ENCODE measurements at regions not wholly inside any gene's neighbourhood (a gene's known extent, or its start where the extent isn't known, plus 50 kb on each side); places are given as distances from the start of the nearest gene placed in this dataset.
"Not testable (repeated sequence)": the region's sequence is repeated elsewhere in the genome, so short reads cannot be mapped to it uniquely, and the experiment has no call there.

DNA sequence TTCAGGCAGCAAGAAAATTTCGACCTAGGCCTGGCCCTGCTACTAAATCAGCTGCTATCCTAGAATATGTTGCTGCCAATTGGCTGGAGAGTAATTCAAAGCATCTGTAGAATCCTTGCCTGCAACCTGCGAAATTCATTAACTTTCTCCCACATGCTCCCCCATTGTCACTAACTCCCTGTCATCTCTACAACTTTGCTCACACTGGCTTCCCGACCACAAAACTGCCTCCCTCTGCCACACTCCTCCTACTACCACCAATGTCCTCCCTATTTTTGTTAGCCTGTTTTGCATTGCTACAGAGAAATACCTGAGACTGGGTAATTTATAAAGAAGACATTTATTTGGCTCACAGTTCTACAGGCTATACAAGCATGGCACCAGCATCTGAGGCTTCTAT, 570.6 kb downstream of the INSC start:
- no peak overlapping the region for H4K8ac ChIP-seq (replicated peaks; ENCODE audit: insufficient read length, low read depth, low read length)
- no CpG with 5 or more reads among the region's 3 CpGs for WGBS (ENCODE audit: extremely low coverage, insufficient read length, low lambda C conversion rate)
- H3K27me3 Mint-ChIP-seq (ENCODE audit: low read depth): peaks cover 2% of the 10 kb centered on the region; the same call in 1 of the 2 replicates
- no peak overlapping the region for H2AFZ ChIP-seq (ENCODE audit: low read length)
- no peak overlapping the region for H3K18ac ChIP-seq (ENCODE audit: insufficient read length, low read depth, low read length)
- H3K4me1 ChIP-seq (ENCODE audit: insufficient read depth, low read length): no peaks in the 10 kb centered on the region
- no peaks in the 10 kb centered on the region for H3K27me3 ChIP-seq (ENCODE audit: insufficient read depth, low read length)
- H2BK20ac ChIP-seq (ENCODE audit: low read depth, low read length, poor library complexity, severe bottlenecking): no peak overlapping the region
- peaks cover 11 to 12% of the 10 kb centered on the region in 2 experiments for H3K4me1 Mint-ChIP-seq
- no peak overlapping the region for H3K14ac ChIP-seq (ENCODE audit: insufficient read depth, low read length)
- H4K5ac ChIP-seq (ENCODE audit: insufficient read length, low read depth, low read length): no peak overlapping the region
- no peaks in the 10 kb centered on the region for H3K79me1 ChIP-seq (ENCODE audit: insufficient read depth, low read depth, low read length, poor library complexity, severe bottlenecking)
- H2BK5ac ChIP-seq (ENCODE audit: insufficient read length, low read length): no peak overlapping the region
- H3K4me3 Mint-ChIP-seq: no peak overlapping the region
- no peak overlapping the region for H3K56ac ChIP-seq (ENCODE audit: insufficient read length, low read depth, low read length)
- no peak overlapping the region for H3K4me2 ChIP-seq (ENCODE audit: insufficient read depth, insufficient read length, low read length)
- no peaks in the 10 kb centered on the region for H3K9me3 Mint-ChIP-seq
- no peaks in the 10 kb centered on the region for H3K36me3 Mint-ChIP-seq (ENCODE audit: insufficient read depth in 1 of 3, low read depth in 3 of 3)
- TF ChIP-seq, protein P1, sequence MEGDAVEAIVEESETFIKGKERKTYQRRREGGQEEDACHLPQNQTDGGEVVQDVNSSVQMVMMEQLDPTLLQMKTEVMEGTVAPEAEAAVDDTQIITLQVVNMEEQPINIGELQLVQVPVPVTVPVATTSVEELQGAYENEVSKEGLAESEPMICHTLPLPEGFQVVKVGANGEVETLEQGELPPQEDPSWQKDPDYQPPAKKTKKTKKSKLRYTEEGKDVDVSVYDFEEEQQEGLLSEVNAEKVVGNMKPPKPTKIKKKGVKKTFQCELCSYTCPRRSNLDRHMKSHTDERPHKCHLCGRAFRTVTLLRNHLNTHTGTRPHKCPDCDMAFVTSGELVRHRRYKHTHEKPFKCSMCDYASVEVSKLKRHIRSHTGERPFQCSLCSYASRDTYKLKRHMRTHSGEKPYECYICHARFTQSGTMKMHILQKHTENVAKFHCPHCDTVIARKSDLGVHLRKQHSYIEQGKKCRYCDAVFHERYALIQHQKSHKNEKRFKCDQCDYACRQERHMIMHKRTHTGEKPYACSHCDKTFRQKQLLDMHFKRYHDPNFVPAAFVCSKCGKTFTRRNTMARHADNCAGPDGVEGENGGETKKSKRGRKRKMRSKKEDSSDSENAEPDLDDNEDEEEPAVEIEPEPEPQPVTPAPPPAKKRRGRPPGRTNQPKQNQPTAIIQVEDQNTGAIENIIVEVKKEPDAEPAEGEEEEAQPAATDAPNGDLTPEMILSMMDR (conservative IDR thresholded peaks at IDR 0.05): no peak
- no peak overlapping the region for H3K4ac ChIP-seq (ENCODE audit: low read depth, low read length)
- no peak overlapping the region for H2BK12ac ChIP-seq (ENCODE audit: insufficient read length, low read depth, low read length)
- H3T11ph ChIP-seq (ENCODE audit: low read length): no peak overlapping the region
- H3K79me2 ChIP-seq (ENCODE audit: insufficient read depth, low read length): no peaks in the 10 kb centered on the region
- H2BK120ac ChIP-seq (ENCODE audit: low read depth, low read length, poor library complexity, severe bottlenecking): no peak overlapping the region
- no peak overlapping the region for H3K9ac ChIP-seq (ENCODE audit: extremely low read depth, insufficient read length, low read length)
- no peak overlapping the region for H2BK15ac ChIP-seq (ENCODE audit: low read depth, low read length)
- no peaks in the 10 kb centered on the region for H3K23me2 ChIP-seq (ENCODE audit: insufficient read length, low read depth, low read length, poor library complexity, severe bottlenecking)
- no peak for DNase-seq
- H2AK5ac ChIP-seq (ENCODE audit: insufficient read length, low read length): no peak overlapping the region
- no peak overlapping the region for H3K27ac Mint-ChIP-seq
- no peaks in the 10 kb centered on the region for H4K20me1 ChIP-seq (ENCODE audit: control insufficient read depth, insufficient read depth, insufficient read length)
- no peak overlapping the region for H3K27ac ChIP-seq (ENCODE audit: insufficient read length, low read depth, low read length)
- H3K9me3 ChIP-seq (ENCODE audit: control insufficient read depth, low read depth, low read length): no peaks in the 10 kb centered on the region
- H3K23ac ChIP-seq (ENCODE audit: insufficient read length, low read depth, low read length): no peak overlapping the region
- H4K91ac ChIP-seq (ENCODE audit: insufficient read length, low read depth, low read length): no peak overlapping the region

DNA sequence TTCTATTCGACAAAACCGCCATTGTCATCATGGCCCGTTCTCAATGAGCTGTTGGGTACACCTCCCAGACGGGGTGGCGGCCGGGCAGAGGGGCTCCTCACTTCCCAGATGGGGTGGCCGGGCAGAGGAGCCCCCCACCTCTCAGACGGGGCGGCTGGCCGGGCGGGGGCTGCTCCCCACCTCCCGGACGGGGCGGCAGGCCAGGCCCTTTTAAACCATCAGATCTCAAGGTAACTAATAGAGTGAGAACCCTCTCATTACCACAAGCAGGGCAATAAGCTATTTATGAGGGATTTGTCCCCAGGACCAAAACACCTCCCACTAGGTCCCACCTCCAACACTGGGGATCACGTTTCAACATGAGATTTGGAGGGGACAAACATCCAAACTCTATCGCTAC, 571.5 kb downstream of the INSC start:
- not testable (repeated sequence) for H2BK20ac ChIP-seq (ENCODE audit: low read depth, low read length, poor library complexity, severe bottlenecking); H3K23ac ChIP-seq (ENCODE audit: insufficient read length, low read depth, low read length); H4K8ac ChIP-seq (replicated peaks; ENCODE audit: insufficient read length, low read depth, low read length); DNase-seq; H4K5ac ChIP-seq (ENCODE audit: insufficient read length, low read depth, low read length); H2BK120ac ChIP-seq (ENCODE audit: low read depth, low read length, poor library complexity, severe bottlenecking); H3K27me3 ChIP-seq (ENCODE audit: insufficient read depth, low read length); H4K91ac ChIP-seq (ENCODE audit: insufficient read length, low read depth, low read length); H3T11ph ChIP-seq (ENCODE audit: low read length); H3K4me3 Mint-ChIP-seq; H2AFZ ChIP-seq (ENCODE audit: low read length); H3K4me2 ChIP-seq (ENCODE audit: insufficient read depth, insufficient read length, low read length); H3K27me3 Mint-ChIP-seq (ENCODE audit: low read depth); H3K23me2 ChIP-seq (ENCODE audit: insufficient read length, low read depth, low read length, poor library complexity, severe bottlenecking); H3K27ac Mint-ChIP-seq; H2AK5ac ChIP-seq (ENCODE audit: insufficient read length, low read length); H3K4me1 ChIP-seq (ENCODE audit: insufficient read depth, low read length); H2BK5ac ChIP-seq (ENCODE audit: insufficient read length, low read length); H3K56ac ChIP-seq (ENCODE audit: insufficient read length, low read depth, low read length); H3K14ac ChIP-seq (ENCODE audit: insufficient read depth, low read length); H3K9ac ChIP-seq (ENCODE audit: extremely low read depth, insufficient read length, low read length); H4K20me1 ChIP-seq (ENCODE audit: control insufficient read depth, insufficient read depth, insufficient read length); H3K4ac ChIP-seq (ENCODE audit: low read depth, low read length); H3K9me3 ChIP-seq (ENCODE audit: control insufficient read depth, low read depth, low read length); H2BK12ac ChIP-seq (ENCODE audit: insufficient read length, low read depth, low read length); H3K27ac ChIP-seq (ENCODE audit: insufficient read length, low read depth, low read length); H3K9me3 Mint-ChIP-seq; H2BK15ac ChIP-seq (ENCODE audit: low read depth, low read length); H3K79me1 ChIP-seq (ENCODE audit: insufficient read depth, low read depth, low read length, poor library complexity, severe bottlenecking); H3K18ac ChIP-seq (ENCODE audit: insufficient read length, low read depth, low read length); H3K79me2 ChIP-seq (ENCODE audit: insufficient read depth, low read length); H3K36me3 Mint-ChIP-seq (ENCODE audit: insufficient read depth in 1 of 3, low read depth in 3 of 3)
- WGBS (ENCODE audit: extremely low coverage, insufficient read length, low lambda C conversion rate): no CpG with 5 or more reads among the region's 16 CpGs
- H3K4me1 Mint-ChIP-seq: peaks cover 12 to 13% of the 10 kb centered on the region in 2 experiments

All from H9 (cell line).